LNCaP clone FGC (cell line): ENCODE measurements at regions not wholly inside any gene's neighbourhood (a gene's known extent, or its start where the extent isn't known, plus 50 kb on each side); places are given as distances from the start of the nearest gene placed in this dataset.

Source experiments
- DNase-seq: peaks from one replicate; pipeline ENCODE4 v3.0.0-alpha.2; 2011; ENCODE audit warnings: low read depth
- H3K4me3 ChIP-seq: 2 replicates; pipeline ENCODE4 v1.5.1; 2011; ENCODE audit warnings: mild to moderate bottlenecking, low read depth, low read length, control low read depth
- TF ChIP-seq, protein P1 (sequence below): IDR thresholded peaks from 2 replicates; pipeline ENCODE4 v1.5.1; 2012; ENCODE audit warnings: mild to moderate bottlenecking; ENCODE audit not compliant: control insufficient read depth, insufficient read depth; ENCODE audit errors: extremely low read depth

DNA sequence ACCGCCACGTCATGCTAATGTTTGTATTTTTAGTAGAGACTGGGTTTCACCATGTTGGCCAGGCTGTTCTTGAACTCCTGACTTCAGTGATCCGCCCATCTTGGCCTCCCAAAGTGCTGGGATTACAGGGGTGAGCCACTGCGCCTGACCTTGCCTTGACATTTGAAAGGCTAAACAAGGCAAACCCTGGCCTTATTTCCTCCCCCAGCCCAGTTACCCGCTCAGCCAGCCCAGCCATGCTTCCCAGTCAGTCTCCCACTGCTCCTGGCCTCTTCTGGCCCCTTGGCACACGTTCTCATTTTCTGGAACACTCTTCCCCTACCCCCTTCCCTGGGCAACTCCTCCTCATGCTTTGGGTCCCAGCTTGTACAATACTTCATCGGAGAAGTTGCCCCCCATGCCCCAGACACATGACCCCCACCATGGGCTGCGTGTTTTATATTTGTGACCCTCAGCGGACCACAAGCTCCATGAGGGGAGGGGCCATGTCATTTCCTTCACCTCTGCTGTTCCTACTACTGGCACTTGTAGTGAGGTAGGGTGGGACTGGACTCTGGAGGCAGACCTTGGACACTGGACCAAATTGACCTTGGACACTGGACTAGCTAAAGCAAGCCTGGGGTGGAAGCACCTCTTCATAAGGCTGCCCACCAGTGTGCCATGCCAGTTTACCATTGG, 94.4 kb upstream of the IER5L start:
- DNase-seq, result no peak
- no peak overlapping the region for H3K4me3 ChIP-seq
- TF ChIP-seq, protein P1, sequence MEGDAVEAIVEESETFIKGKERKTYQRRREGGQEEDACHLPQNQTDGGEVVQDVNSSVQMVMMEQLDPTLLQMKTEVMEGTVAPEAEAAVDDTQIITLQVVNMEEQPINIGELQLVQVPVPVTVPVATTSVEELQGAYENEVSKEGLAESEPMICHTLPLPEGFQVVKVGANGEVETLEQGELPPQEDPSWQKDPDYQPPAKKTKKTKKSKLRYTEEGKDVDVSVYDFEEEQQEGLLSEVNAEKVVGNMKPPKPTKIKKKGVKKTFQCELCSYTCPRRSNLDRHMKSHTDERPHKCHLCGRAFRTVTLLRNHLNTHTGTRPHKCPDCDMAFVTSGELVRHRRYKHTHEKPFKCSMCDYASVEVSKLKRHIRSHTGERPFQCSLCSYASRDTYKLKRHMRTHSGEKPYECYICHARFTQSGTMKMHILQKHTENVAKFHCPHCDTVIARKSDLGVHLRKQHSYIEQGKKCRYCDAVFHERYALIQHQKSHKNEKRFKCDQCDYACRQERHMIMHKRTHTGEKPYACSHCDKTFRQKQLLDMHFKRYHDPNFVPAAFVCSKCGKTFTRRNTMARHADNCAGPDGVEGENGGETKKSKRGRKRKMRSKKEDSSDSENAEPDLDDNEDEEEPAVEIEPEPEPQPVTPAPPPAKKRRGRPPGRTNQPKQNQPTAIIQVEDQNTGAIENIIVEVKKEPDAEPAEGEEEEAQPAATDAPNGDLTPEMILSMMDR, result no peak

DNA sequence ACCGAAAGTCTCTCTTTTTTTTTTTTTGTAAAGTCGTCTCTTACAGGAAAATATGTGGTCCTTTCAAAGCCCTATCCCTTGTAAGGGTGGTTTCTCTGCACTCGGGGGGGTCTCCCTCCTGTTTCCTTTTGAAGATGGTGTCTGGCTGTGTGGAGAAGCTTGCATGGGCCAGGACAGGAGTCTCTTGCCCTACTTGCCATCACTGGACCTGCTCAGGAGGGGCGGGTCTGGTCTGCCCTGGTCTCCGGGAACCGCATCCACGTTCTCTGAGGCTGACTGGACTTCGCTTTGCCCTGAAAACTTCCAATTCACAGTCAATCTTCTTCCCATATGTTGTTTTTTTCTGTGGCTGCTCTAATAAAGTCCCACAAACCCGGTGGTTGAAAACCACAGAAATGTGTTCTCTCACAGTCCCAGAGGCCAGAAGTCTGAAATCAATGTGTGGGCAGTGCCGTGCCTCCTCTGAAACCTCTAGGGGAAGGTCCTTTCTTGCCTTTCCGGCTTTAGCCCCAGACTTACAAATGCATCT, 92.9 kb upstream of the IER5L start:
- TF ChIP-seq, protein P1, result no peak
- DNase-seq, result no peak
- H3K4me3 ChIP-seq, result no peak overlapping the region

DNA sequence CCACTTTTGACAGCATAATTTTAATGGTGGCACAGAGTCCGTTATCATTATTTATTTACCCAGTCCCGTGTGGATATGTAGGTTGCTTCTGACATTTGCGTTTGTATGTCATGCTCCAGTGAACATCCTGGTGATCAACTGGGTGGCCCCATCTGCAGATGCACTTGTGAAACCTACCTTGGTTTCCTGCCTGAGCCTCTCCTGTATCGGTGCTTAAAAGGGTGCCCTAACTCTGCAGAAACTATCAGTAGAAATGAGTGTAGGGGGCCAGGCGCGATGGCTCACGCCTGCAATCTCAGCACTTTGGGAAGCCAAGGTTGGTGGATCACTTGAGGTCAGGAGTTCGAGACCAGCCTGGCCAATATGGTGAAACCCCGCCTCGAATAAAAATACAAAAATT, 92.1 kb upstream of the IER5L start:
- H3K4me3 ChIP-seq, result no peak overlapping the region
- TF ChIP-seq, protein P1, result no peak
- DNase-seq, result no peak

DNA sequence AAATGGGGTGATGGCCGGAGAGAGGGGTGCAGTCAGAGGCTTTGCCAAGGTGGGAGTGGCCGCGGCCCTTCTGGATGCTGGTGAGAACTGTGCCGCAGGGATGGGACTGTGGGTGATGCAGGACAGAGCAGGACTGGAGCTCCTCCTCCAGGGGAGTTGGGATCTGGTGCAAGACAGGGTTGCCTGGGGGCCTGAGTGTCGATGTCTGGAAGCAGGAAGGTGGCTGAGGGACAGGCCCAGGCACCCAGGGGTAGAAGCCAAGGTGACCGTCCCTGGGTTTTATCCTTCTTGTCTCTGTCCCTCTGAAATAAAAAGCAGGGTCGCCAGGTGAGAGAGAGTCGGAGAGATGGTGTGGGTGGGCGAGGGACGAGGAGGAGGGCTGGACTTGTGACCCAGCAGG, 89.1 kb upstream of the IER5L start:
- DNase-seq, result no peak
- TF ChIP-seq, protein P1, result no peak
- H3K4me3 ChIP-seq, result no peak overlapping the region

DNA sequence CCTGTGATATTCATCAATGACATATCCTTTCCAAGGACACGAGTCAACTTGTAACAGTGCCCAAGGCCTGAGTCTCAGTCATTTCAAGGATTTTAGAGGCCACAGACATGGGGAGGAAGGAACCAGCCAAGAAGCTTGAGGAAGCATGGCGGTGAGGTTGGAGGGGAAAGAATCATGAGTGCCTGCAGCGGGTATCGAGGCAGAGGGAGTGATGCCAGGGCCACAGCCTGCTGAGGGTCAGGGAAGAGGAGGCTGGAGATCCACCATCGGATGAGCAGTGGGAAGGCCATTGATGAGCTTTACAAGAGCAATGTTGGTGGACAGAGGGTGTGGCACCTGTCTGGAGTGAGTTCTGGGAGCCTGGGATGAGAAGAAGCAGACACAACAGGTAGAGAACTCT, 88.5 kb upstream of the IER5L start:
- TF ChIP-seq, protein P1, result no peak
- no peak overlapping the region for H3K4me3 ChIP-seq
- no peak for DNase-seq

DNA sequence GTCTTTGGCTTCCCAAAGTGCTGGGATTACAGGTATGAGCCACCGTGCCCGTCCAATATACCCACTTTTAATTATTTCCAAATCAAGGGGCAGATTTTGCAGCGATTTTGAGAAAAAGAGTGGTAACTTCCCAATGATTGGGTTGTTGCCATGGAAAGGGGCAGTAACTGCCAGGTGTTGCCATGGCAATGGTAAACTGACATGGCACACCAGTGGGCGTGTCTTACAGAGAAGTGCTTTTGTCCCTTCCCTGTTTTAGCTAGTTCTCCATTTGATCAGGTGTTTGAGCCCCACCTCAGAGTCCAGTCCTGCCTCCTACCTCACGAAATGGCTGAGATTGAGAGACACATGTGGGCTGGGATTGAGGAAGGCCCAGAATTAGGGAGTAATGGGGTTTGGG, 86.3 kb upstream of the IER5L start:
- no peak overlapping the region for H3K4me3 ChIP-seq
- TF ChIP-seq, protein P1, result no peak
- no peak for DNase-seq

DNA sequence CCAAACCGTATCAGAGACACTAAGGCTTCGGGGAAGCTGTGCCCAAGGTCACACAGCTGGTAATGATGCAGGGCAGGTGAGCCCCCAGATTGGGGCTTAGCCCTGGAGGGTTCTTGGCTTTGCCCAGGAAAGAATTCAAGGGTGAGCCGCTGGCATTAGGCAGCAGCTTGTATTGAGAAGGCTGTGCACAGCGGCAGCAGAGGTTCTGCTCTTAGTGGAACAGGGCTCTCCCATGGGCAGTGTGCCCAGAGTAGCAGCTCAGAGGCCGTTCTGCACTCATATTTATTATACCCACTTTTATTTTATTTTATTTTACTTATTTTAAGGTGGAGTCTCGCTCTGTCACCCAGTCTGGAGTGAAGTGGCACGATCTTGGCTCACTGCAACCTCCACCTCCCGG, 85.8 kb upstream of the IER5L start:
- DNase-seq, result no peak
- TF ChIP-seq, protein P1, result no peak
- no peak overlapping the region for H3K4me3 ChIP-seq
